HEK293 (cell line): ENCODE measurements at regions not wholly inside any gene's neighbourhood (a gene's known extent, or its start where the extent isn't known, plus 50 kb on each side); places are given as distances from the start of the nearest gene placed in this dataset.

Experiments
- CTCF ChIA-PET: fragments of 350-600 bp; formaldehyde crosslinking; extraction: SDS; loops from one replicate; lab custom pipeline; 2021; ENCODE audit warnings: antibody characterized with exemption; lab: Yijun Ruan, JAX
- POLR2A ChIA-PET: fragments of 300-600 bp; formaldehyde crosslinking; extraction: SDS; loops from one replicate; lab custom pipeline; 2020; ENCODE audit warnings: antibody characterized with exemption, inconsistent platforms; lab: Yijun Ruan, JAX
- H3K27ac ChIP-seq: fragments of 200-500 bp; sonication (Bioruptor generic); 2 replicates; pipeline ENCODE4 v1.5.1; 2014; ENCODE audit warnings: low read depth, low read length, control low read depth, inconsistent platforms; ENCODE audit errors: extremely low read depth
- H3K36me3 ChIP-seq, 2 experiments: fragments of 200-500 bp in 1 of 2; sonication (Bioruptor generic) in 1 of 2; 1 replicate in 1 of 2; 2 replicates in 1 of 2; pipeline ENCODE4 v1.5.1; 2014 to 2017; ENCODE audit warnings: inconsistent platforms in 2 of 2, low read length in 2 of 2; ENCODE audit not compliant: control insufficient read depth in 2 of 2, insufficient read depth in 1 of 2
- H3K4me1 ChIP-seq: fragments of 200-500 bp; sonication (Bioruptor generic); 2 replicates; pipeline ENCODE4 v1.5.1; 2014; ENCODE audit warnings: mild to moderate bottlenecking, low read length, inconsistent platforms; ENCODE audit not compliant: control insufficient read depth, insufficient read depth
- H3K4me3 ChIP-seq: 2 replicates; pipeline ENCODE4 v1.5.1; 2011; ENCODE audit warnings: low read depth, mild to moderate bottlenecking, control low read depth, low read length, moderate library complexity
- H3K9me3 ChIP-seq: fragments of 200-500 bp; sonication (Bioruptor generic); 2 replicates; pipeline ENCODE4 v1.5.1; 2014; ENCODE audit warnings: low read depth, low read length, inconsistent platforms; ENCODE audit not compliant: control insufficient read depth, insufficient read depth
- BCL11B ChIP-seq: fragments of 450-650 bp; formaldehyde crosslinking; IDR thresholded peaks from 2 replicates; pipeline ENCODE4 v1.5.1; 2016; ENCODE audit warnings: low read depth, missing biosample characterization, missing genetic modification characterization
- CTCF ChIP-seq: fragments of 450-650 bp; formaldehyde crosslinking; IDR thresholded peaks from 2 replicates; pipeline ENCODE4 v1.5.1; 2016; ENCODE audit warnings: missing biosample characterization, missing genetic modification characterization
- GLIS1 ChIP-seq: fragments of 450-650 bp; formaldehyde crosslinking; IDR thresholded peaks from 2 replicates; pipeline ENCODE4 v1.5.1; 2016; ENCODE audit warnings: missing biosample characterization, missing genetic modification characterization
- GLIS2 ChIP-seq: fragments of 450-650 bp; formaldehyde crosslinking; IDR thresholded peaks from 2 replicates; pipeline ENCODE4 v1.5.1; 2016; ENCODE audit warnings: missing biosample characterization, missing genetic modification characterization
- HOXA7 ChIP-seq: sonication (generic); formaldehyde crosslinking; IDR thresholded peaks from 2 replicates; pipeline ENCODE4 v1.8.1; 2022; ENCODE audit warnings: missing genetic modification reagents, borderline replicate concordance
- HOXC10 ChIP-seq: sonication (generic); formaldehyde crosslinking; IDR thresholded peaks from 2 replicates; pipeline ENCODE4 v1.8.1; 2023; ENCODE audit warnings: mild to moderate bottlenecking, missing genetic modification reagents
- KLF1 ChIP-seq: fragments of 450-650 bp; formaldehyde crosslinking; IDR thresholded peaks from 2 replicates; pipeline ENCODE4 v1.5.1; 2016; ENCODE audit warnings: missing biosample characterization, missing genetic modification characterization
- KLF16 ChIP-seq: fragments of 450-650 bp; formaldehyde crosslinking; IDR thresholded peaks from 2 replicates; pipeline ENCODE4 v1.5.1; 2017; ENCODE audit warnings: missing biosample characterization, missing genetic modification characterization
- KLF7 ChIP-seq: fragments of 450-650 bp; formaldehyde crosslinking; IDR thresholded peaks from 2 replicates; pipeline ENCODE4 v1.5.1; 2016; ENCODE audit warnings: missing biosample characterization, missing genetic modification characterization, borderline replicate concordance
- MEIS1 ChIP-seq: sonication (generic); formaldehyde crosslinking; IDR thresholded peaks from 2 replicates; pipeline ENCODE4 v1.8.1; 2022; ENCODE audit warnings: missing genetic modification reagents, mild to moderate bottlenecking, borderline replicate concordance
- PRDM10 ChIP-seq: fragments of 450-650 bp; formaldehyde crosslinking; IDR thresholded peaks from 2 replicates; pipeline ENCODE4 v1.5.1; 2016; ENCODE audit warnings: missing biosample characterization, missing genetic modification characterization
- SP2 ChIP-seq: fragments of 450-650 bp; formaldehyde crosslinking; IDR thresholded peaks from 2 replicates; pipeline ENCODE4 v1.5.1; 2016; ENCODE audit warnings: missing biosample characterization, missing genetic modification characterization
- ZFHX2 ChIP-seq: fragments of 450-650 bp; formaldehyde crosslinking; conservative IDR thresholded peaks from 2 replicates; pipeline ENCODE4 v1.5.1; 2016; ENCODE audit warnings: missing biosample characterization, missing genetic modification characterization
- ZNF341 ChIP-seq: fragments of 450-650 bp; formaldehyde crosslinking; IDR thresholded peaks from 2 replicates; pipeline ENCODE4; 2016; ENCODE audit warnings: low read depth, missing biosample characterization, missing genetic modification characterization
- ZNF426 ChIP-seq: fragments of 450-650 bp; formaldehyde crosslinking; IDR thresholded peaks from 2 replicates; pipeline ENCODE4 v1.5.1; 2017; ENCODE audit warnings: missing biosample characterization, missing genetic modification characterization, mild to moderate bottlenecking, inconsistent platforms, moderate library complexity
- ZNF561 ChIP-seq: fragments of 450-650 bp; IDR thresholded peaks from 2 replicates; pipeline ENCODE4 v1.5.1; 2018; ENCODE audit warnings: missing biosample characterization, missing genetic modification characterization, borderline replicate concordance
- ZNF600 ChIP-seq: fragments of 450-650 bp; formaldehyde crosslinking; IDR thresholded peaks from 2 replicates; pipeline ENCODE4 v1.5.1; 2016; ENCODE audit warnings: missing biosample characterization, missing genetic modification characterization
- ZNF677 ChIP-seq: fragments of 450-650 bp; IDR thresholded peaks from 2 replicates; pipeline ENCODE4 v1.5.0; 2018; ENCODE audit warnings: missing biosample characterization, mild to moderate bottlenecking, missing genetic modification characterization, moderate library complexity
- ZNF701 ChIP-seq: fragments of 450-650 bp; formaldehyde crosslinking; IDR thresholded peaks from 2 replicates; pipeline ENCODE4 v1.5.1; 2016; ENCODE audit warnings: missing biosample characterization, missing genetic modification characterization
- ZNF785 ChIP-seq: fragments of 450-650 bp; formaldehyde crosslinking; IDR thresholded peaks from 2 replicates; pipeline ENCODE4 v1.5.1; 2016; ENCODE audit warnings: missing biosample characterization, missing genetic modification characterization
- ZXDB ChIP-seq: fragments of 450-650 bp; formaldehyde crosslinking; IDR thresholded peaks from 2 replicates; pipeline ENCODE4 v1.5.1; 2016; ENCODE audit warnings: missing biosample characterization, missing genetic modification characterization
- TF ChIP-seq, protein P1 (sequence below): fragments of 450-650 bp; formaldehyde crosslinking; IDR thresholded peaks from 2 replicates; pipeline ENCODE4 v1.5.1; 2016; ENCODE audit warnings: missing biosample characterization, missing genetic modification characterization
- TF ChIP-seq, protein P2 (sequence below): fragments of 450-650 bp; formaldehyde crosslinking; IDR thresholded peaks from 2 replicates; pipeline ENCODE4 v1.5.1; 2016; ENCODE audit warnings: missing biosample characterization, missing genetic modification characterization
- TF ChIP-seq, protein P3 (sequence below): fragments of 450-650 bp; formaldehyde crosslinking; IDR thresholded peaks from 2 replicates; pipeline ENCODE4 v1.5.1; 2016; ENCODE audit warnings: missing biosample characterization, missing genetic modification characterization

DNA sequence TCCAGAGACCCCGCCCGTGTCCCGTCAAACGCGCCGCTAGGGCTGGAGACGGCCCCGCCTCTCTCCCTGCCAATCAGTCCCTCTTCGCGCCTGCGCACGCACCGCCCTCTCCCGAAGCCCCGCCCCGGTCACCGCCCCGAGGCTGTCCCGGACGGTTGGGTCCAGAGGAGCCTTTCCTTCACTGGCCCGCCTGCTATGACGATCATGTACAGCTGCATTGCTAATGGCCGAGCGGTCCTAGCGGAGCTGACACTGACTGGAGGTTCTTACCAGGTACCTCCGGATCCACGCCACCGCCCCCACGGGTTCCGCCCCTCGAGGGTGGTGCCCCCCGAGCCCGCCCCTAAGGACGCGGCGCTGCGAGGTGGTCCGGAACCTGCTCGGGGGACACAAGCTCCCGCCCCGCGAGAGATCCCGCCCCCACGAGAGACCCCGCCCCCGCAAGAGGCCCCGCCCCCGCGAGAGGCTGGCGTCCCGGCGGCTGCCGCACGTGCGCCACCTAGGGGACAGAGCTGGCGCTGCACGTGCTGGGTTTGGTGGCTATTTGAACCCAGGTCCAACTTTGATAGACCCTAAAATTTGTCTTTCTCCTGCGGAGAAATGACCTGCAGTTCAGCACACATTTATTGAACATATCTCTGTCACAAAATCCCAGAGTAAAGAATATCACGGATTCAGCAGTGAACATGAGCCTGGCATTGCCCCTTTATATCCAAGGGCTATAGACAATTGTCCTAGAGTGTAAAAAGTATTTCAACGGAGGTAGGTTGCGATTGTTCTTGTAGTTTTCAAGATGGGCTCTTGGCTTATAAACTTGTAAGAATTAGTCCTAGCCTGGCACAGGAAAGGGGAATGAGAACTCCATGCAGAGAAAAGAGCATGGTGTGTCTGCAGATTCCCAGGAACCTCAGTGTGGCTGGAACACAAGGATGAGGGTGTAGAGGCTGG, 88.7 kb downstream of the HNRNPD start:
- Histone ChIP-seq H3K4me1 (no peaks in the 10 kb centered on the region), H3K27ac (no peak overlapping the region), H3K36me3 (no peaks in the 10 kb centered on the region), H3K9me3 (no peaks in the 10 kb centered on the region), H3K4me3 (peak overlapping the region; percentile 42)
- ChIA-PET CTCF (interaction anchor here (0.6 to 1.9 kb wide), 6 partner anchors 11 to 853 kb away, joined by 3 to 6 read pairs (median 4); no protein-coding TSS in a partner anchor), POLR2A (interaction anchor here (1.2 to 1.3 kb wide), 2 partner anchors 89 to 144 kb away, joined by 5 to 6 read pairs; partner anchors contain the start of gene HNRNPD)
- TF ChIP-seq ZNF561 = no peak
- TF ChIP-seq KLF16 (tag by site-specific recombination) = 0 out of 2 replicates have a peak, but pooled peaks have one; percentile 40
- TF ChIP-seq, protein P1, sequence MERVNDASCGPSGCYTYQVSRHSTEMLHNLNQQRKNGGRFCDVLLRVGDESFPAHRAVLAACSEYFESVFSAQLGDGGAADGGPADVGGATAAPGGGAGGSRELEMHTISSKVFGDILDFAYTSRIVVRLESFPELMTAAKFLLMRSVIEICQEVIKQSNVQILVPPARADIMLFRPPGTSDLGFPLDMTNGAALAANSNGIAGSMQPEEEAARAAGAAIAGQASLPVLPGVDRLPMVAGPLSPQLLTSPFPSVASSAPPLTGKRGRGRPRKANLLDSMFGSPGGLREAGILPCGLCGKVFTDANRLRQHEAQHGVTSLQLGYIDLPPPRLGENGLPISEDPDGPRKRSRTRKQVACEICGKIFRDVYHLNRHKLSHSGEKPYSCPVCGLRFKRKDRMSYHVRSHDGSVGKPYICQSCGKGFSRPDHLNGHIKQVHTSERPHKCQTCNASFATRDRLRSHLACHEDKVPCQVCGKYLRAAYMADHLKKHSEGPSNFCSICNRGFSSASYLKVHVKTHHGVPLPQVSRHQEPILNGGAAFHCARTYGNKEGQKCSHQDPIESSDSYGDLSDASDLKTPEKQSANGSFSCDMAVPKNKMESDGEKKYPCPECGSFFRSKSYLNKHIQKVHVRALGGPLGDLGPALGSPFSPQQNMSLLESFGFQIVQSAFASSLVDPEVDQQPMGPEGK (tag by site-specific recombination) = peak; percentile 91
- TF ChIP-seq ZXDB (tag by site-specific recombination) = 0 out of 2 replicates have a peak, but pooled peaks have one; percentile 2
- TF ChIP-seq, protein P2, sequence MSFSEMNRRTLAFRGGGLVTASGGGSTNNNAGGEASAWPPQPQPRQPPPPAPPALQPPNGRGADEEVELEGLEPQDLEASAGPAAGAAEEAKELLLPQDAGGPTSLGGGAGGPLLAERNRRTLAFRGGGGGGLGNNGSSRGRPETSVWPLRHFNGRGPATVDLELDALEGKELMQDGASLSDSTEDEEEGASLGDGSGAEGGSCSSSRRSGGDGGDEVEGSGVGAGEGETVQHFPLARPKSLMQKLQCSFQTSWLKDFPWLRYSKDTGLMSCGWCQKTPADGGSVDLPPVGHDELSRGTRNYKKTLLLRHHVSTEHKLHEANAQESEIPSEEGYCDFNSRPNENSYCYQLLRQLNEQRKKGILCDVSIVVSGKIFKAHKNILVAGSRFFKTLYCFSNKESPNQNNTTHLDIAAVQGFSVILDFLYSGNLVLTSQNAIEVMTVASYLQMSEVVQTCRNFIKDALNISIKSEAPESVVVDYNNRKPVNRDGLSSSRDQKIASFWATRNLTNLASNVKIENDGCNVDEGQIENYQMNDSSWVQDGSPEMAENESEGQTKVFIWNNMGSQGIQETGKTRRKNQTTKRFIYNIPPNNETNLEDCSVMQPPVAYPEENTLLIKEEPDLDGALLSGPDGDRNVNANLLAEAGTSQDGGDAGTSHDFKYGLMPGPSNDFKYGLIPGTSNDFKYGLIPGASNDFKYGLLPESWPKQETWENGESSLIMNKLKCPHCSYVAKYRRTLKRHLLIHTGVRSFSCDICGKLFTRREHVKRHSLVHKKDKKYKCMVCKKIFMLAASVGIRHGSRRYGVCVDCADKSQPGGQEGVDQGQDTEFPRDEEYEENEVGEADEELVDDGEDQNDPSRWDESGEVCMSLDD = peak; percentile 67; the same call in 1 of the 2 replicates
- TF ChIP-seq HOXC10 (CRISPR knock-in tag) = no peak
- TF ChIP-seq ZFHX2 (tag by site-specific recombination) = peak; percentile 23; the same call in 1 of the 2 replicates
- no peak for TF ChIP-seq ZNF426 (tag by site-specific recombination)
- TF ChIP-seq, protein P3, sequence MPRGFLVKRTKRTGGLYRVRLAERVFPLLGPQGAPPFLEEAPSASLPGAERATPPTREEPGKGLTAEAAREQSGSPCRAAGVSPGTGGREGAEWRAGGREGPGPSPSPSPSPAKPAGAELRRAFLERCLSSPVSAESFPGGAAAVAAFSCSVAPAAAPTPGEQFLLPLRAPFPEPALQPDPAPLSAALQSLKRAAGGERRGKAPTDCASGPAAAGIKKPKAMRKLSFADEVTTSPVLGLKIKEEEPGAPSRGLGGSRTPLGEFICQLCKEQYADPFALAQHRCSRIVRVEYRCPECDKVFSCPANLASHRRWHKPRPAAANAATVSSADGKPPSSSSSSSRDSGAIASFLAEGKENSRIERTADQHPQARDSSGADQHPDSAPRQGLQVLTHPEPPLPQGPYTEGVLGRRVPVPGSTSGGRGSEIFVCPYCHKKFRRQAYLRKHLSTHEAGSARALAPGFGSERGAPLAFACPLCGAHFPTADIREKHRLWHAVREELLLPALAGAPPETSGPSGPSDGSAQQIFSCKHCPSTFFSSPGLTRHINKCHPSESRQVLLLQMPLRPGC (tag by site-specific recombination) = no peak
- TF ChIP-seq ZNF600 (tag by site-specific recombination) = peak; percentile 67; the same call in 1 of the 2 replicates
- peak; percentile 22; the same call in 1 of the 2 replicates for TF ChIP-seq GLIS1 (tag by site-specific recombination)
- TF ChIP-seq KLF7 (tag by site-specific recombination) = no peak
- TF ChIP-seq KLF1 = peak; percentile 47; the same call in 1 of the 2 replicates
- peak; percentile 58; the same call in 1 of the 2 replicates for TF ChIP-seq PRDM10
- 0 out of 2 replicates have a peak, but pooled peaks have one; percentile 12 for TF ChIP-seq ZNF341 (tag by site-specific recombination)
- no peak; the same call in 1 of the 2 replicates for TF ChIP-seq BCL11B (tag by site-specific recombination)
- TF ChIP-seq GLIS2 (tag by site-specific recombination) = peak; percentile 94
- peak; percentile 61; the same call in 1 of the 2 replicates for TF ChIP-seq CTCF (tag by site-specific recombination)
- no peak for TF ChIP-seq ZNF701
- TF ChIP-seq SP2 (tag by site-specific recombination) = peak; percentile 94
- no peak for TF ChIP-seq MEIS1 (CRISPR knock-in tag)
- no peak for TF ChIP-seq ZNF785 (tag by site-specific recombination)
- TF ChIP-seq HOXA7 (CRISPR knock-in tag) = no peak
- TF ChIP-seq ZNF677 = no peak
